ENCODE measurements at regions not wholly inside any gene's neighbourhood (a gene's known extent, or its start where the extent isn't known, plus 50 kb on each side); places are given as distances from the start of the nearest gene placed in this dataset.
A peak's percentile ranks its signal among the peaks of the same experiment; 100 is the strongest.

DNA sequence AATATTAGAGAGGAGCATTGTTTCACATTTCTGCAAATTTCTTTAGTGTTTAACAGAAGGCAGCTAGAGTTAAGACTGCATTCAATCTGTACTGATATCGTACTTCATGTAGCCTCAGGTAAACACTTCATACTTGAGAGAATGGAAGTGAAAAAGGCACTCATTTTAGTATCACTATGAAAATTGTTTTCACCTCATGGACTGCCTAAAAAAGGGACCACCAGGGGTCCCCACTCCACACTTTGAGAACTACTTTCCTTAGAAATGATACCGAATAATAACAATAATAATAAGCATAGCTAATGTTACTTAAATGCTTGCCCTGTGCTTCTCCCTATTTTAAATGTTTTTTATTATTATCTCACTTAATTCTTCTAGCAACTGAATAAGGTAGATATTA is 95.1 kb downstream of the BLID start:
- TF ChIP-seq, protein P1, sequence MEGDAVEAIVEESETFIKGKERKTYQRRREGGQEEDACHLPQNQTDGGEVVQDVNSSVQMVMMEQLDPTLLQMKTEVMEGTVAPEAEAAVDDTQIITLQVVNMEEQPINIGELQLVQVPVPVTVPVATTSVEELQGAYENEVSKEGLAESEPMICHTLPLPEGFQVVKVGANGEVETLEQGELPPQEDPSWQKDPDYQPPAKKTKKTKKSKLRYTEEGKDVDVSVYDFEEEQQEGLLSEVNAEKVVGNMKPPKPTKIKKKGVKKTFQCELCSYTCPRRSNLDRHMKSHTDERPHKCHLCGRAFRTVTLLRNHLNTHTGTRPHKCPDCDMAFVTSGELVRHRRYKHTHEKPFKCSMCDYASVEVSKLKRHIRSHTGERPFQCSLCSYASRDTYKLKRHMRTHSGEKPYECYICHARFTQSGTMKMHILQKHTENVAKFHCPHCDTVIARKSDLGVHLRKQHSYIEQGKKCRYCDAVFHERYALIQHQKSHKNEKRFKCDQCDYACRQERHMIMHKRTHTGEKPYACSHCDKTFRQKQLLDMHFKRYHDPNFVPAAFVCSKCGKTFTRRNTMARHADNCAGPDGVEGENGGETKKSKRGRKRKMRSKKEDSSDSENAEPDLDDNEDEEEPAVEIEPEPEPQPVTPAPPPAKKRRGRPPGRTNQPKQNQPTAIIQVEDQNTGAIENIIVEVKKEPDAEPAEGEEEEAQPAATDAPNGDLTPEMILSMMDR (IDR thresholded peaks at IDR 0.05 in 4 of 5, conservative IDR thresholded peaks at IDR 0.05 in 1 of 5) = peak in 3 of 5 experiments; percentile 10 to 46 (median 26)
- no peak for TF ChIP-seq POLR2A (IDR thresholded peaks at IDR 0.05)
